ENCODE measurements at regions not wholly inside any gene's neighbourhood (a gene's known extent, or its start where the extent isn't known, plus 50 kb on each side); places are given as distances from the start of the nearest gene placed in this dataset.

DNA sequence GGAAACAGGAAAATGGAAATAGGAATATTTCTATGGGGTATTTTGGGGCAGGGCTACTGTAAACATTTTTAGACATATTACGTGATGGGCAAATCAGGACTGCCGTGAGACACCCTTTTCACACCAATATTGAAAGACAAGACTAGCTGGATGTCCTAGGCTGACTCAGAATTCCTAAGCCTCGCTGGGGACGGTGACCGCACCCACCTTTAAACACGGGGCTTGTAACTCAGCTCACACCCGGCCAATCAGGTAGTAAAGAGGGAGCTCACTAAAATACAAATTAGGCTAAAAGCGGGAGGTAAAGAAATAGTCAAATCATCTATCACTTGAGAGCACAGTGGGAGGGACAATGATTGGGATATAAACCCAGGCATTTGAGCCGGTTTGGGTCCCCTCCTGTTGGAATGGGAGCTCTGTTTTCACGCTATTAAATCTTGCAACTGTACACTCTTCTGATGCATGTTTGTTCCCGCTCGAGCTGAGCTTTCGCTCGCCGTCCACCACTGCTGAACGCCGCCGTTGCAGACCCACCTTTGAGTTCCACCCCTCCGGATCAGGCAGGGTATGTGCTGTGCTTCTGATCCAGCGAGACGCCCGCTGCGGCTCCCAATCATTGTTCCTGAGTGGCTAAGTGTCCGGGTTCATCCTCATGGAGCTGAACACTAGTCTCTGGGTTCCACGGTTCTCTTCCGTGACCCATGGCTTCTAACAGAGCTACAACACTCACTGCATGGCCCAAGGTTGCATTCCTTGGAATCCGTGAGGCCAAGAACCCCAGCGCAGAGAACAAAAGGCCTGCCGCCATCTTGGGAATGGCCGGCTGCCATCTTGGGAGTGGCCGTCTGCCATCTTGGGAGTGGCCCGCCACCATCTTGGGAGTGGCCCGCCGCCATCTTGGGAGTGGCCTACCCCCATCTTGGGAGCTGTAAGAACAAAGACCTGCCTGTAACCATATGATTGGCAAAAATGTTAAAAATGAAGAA, 152.6 kb downstream of the CRLF2 start:
- TF ChIP-seq CTCF (IDR thresholded peaks at IDR 0.05 in 8 of 11, conservative IDR thresholded peaks at IDR 0.05 in 3 of 11) (no peak), POLR2AphosphoS5 (IDR thresholded peaks at IDR 0.05) (no peak), POLR2A (IDR thresholded peaks at IDR 0.05) (no peak)
